ENCODE measurements at regions not wholly inside any gene's neighbourhood (a gene's known extent, or its start where the extent isn't known, plus 50 kb on each side); places are given as distances from the start of the nearest gene placed in this dataset.

DNA sequence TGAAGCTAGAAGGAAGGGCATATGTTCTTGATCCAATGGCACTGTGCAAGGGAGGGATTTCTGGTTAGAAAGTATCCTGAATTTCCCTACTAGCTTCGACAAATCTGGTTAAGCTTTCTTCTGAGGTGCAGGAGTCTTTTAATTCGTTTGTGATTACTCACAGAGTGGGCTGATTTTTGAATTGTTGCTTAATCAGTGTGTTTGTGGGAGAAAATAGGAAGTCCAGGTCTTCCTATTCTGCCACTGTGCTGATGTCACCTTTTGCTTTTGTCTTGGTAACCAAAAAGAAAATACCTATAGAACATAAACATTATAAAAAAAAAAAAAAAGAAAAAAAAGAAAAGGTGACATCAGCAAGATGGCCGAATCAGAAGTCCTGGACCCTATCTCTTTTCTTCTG lies 1008.6 kb downstream of the TSN start:
- TF ChIP-seq CTCF (IDR thresholded peaks at IDR 0.05) (no peak), POLR2A (IDR thresholded peaks at IDR 0.05) (no peak)

All from esophagus squamous epithelium (tissue), 4 donors.